ENCODE measurements at regions not wholly inside any gene's neighbourhood (a gene's known extent, or its start where the extent isn't known, plus 50 kb on each side); places are given as distances from the start of the nearest gene placed in this dataset.

GRCh38 chr9:108600896-108601295 is 254.9 kb downstream of the ACTL7B start:
- no peak for DNase-seq

- DNase-seq: no peak
Measured at GRCh38 chr9:108599571-108599970, 256.2 kb downstream of the ACTL7B start.

GRCh38 chr9:108591121-108591520 is 264.7 kb downstream of the ACTL7B start:
- no peak for DNase-seq

- no peak for DNase-seq
Measured at GRCh38 chr9:108588246-108588645, 267.5 kb downstream of the ACTL7B start.

GRCh38 chr9:108586471-108587139 is 269.2 kb downstream of the ACTL7B start:
- DNase-seq: no peak

- DNase-seq: no peak
Measured at GRCh38 chr9:108584860-108585259, 270.9 kb downstream of the ACTL7B start.

GRCh38 chr9:108582726-108583125 is 273.1 kb downstream of the ACTL7B start:
- DNase-seq: no peak

- no peak for DNase-seq
Measured at GRCh38 chr9:108579757-108580439, 275.9 kb downstream of the ACTL7B start.

- DNase-seq: no peak
Measured at GRCh38 chr9:108575276-108575675, 280.5 kb downstream of the ACTL7B start.

GRCh38 chr9:108569624-108570023 is 286.2 kb downstream of the ACTL7B start:
- no peak for DNase-seq

- no peak for DNase-seq
Measured at GRCh38 chr9:108568093-108568492, 287.7 kb downstream of the ACTL7B start.

- DNase-seq: no peak
Measured at GRCh38 chr9:108567571-108567970, 288.2 kb downstream of the ACTL7B start.

GRCh38 chr9:108565651-108566378 is 290.0 kb downstream of the ACTL7B start:
- DNase-seq: peak; percentile 30

- DNase-seq: no peak
Measured at GRCh38 chr9:108562176-108562575, 293.6 kb downstream of the ACTL7B start.

GRCh38 chr9:108559432-108559831 is 296.4 kb downstream of the ACTL7B start:
- no peak for DNase-seq

GRCh38 chr9:108554831-108555230 is 301.0 kb downstream of the ACTL7B start:
- DNase-seq: no peak

GRCh38 chr9:108553111-108553635 is 302.6 kb downstream of the ACTL7B start:
- DNase-seq: no peak

GRCh38 chr9:108552459-108553040 is 303.2 kb downstream of the ACTL7B start:
- no peak for DNase-seq

GRCh38 chr9:108551030-108551841 is 304.6 kb downstream of the ACTL7B start:
- peak; percentile 1 for DNase-seq

- no peak for DNase-seq
Measured at GRCh38 chr9:108550106-108550505, 305.7 kb downstream of the ACTL7B start.

- no peak for DNase-seq
Measured at GRCh38 chr9:108549184-108549583, 306.6 kb downstream of the ACTL7B start.

GRCh38 chr9:108547411-108548135 is 308.2 kb downstream of the ACTL7B start:
- no peak for DNase-seq

All from DMS79 (cell line).